Astrocyte (in vitro differentiated cells and primary cell): ENCODE measurements at regions not wholly inside any gene's neighbourhood (a gene's known extent, or its start where the extent isn't known, plus 50 kb on each side); places are given as distances from the start of the nearest gene placed in this dataset.

Source experiments
- CTCF ChIP-seq: IDR thresholded peaks from 2 replicates; pipeline ENCODE4 v1.5.1; 2011; ENCODE audit warnings: low read depth, mild to moderate bottlenecking, inconsistent platforms, low read length, moderate library complexity; ENCODE audit not compliant: insufficient read depth
- EZH2 ChIP-seq: IDR thresholded peaks from 2 replicates; pipeline ENCODE4 v1.6.1; 2012; ENCODE audit warnings: mild to moderate bottlenecking, low read length, inconsistent platforms; ENCODE audit not compliant: insufficient read depth

GRCh38 chr21:38903690-38904139 lies 98.0 kb downstream of the ETS2 start:
- TF ChIP-seq CTCF (no peak), EZH2 (no peak)
